Right cardiac atrium (tissue), 5 donors: ENCODE measurements at regions not wholly inside any gene's neighbourhood (a gene's known extent, or its start where the extent isn't known, plus 50 kb on each side); places are given as distances from the start of the nearest gene placed in this dataset.

ENCODE experiments used
- ATAC-seq, 2 donors: fragments of 200-7000 bp; cut with Tn5 transposase; one replicate each; pipeline versions ENCODE4 v1.8.0 to v1.9.1; 2020; ENCODE audit warnings: moderate library complexity in 2 of 2, mild to moderate bottlenecking in 1 of 2
- DNase-seq, 3 donors: peaks; one replicate each; pipeline ENCODE4 v3.0.0-alpha.2; 2020
- H3K27ac ChIP-seq: one replicate; pipeline ENCODE4 v1.5.1; 2013; ENCODE audit warnings: mild to moderate bottlenecking, low read length, control low read depth, moderate library complexity
- H3K27me3 ChIP-seq: one replicate; pipeline ENCODE4 v1.6.1; 2013; ENCODE audit not compliant: control insufficient read depth, insufficient read depth
- H3K4me1 ChIP-seq: one replicate; pipeline ENCODE4 v1.6.1; 2013; ENCODE audit warnings: low read length; ENCODE audit not compliant: control insufficient read depth, insufficient read depth
- H3K4me3 ChIP-seq: one replicate; pipeline ENCODE4 v1.5.1; 2013; ENCODE audit warnings: low read length, control low read depth
- H3K9me3 ChIP-seq: one replicate; pipeline ENCODE4 v1.6.1; 2013; ENCODE audit warnings: low read length; ENCODE audit not compliant: control insufficient read depth
- WGBS: extraction: QIAGEN DNeasy Blood & Tissue Kit; methylation state at CpG from one replicate; pipeline ENCODE4 v1.1.7; 2013; 5-methylcytosine and 5-hydroxymethylcytosine counted together
- intact Hi-C, 4 donors: fragments of 100-400 bp; cut with DNase I; formaldehyde crosslinking; loops; one replicate each; pipeline versions ENCODE4 v1.11.0 to v1.14.0; 2022 to 2023
- donor health status: healthy with polysubstance abuse.
- donor health status: DM: no; HTN: yes; CAD: no.
- donor health status: DM: no; HTN: no; CAD: no.
- donor health status: DM: no; HTN: yes; CAD: no; lungs with severe emphysema.
- donor health status: DM: yes; HTN: yes; CAD: no.

GRCh38 chr7:50953303-50953702 lies 170.6 kb upstream of the GRB10 start:
- WGBS = 57% methylated on average over 6 of the region's 6 CpGs
- ATAC-seq (peak; percentile 71 to 73), DNase-seq (peak in 2 of 3 donors; percentile 43 to 57)
- Histone ChIP-seq H3K9me3 (no peaks in the 10 kb centered on the region), H3K4me3 (no peak overlapping the region), H3K27me3 (no peaks in the 10 kb centered on the region), H3K4me1 (peaks cover 6% of the 10 kb centered on the region), H3K27ac (peak overlapping the region; percentile 12)
- intact Hi-C loops = no loop called here

- no peaks in the 10 kb centered on the region for H3K27me3 ChIP-seq
- no peaks in the 10 kb centered on the region for H3K9me3 ChIP-seq
- H3K4me3 ChIP-seq = no peak overlapping the region
- intact Hi-C loops = no loop called here
- H3K27ac ChIP-seq = no peak overlapping the region
- DNase-seq (no peak), ATAC-seq (peak in 1 of 2 donors; percentile 36)
- WGBS = 64% methylated on average over 3 of the region's 3 CpGs
- H3K4me1 ChIP-seq = peaks cover 6% of the 10 kb centered on the region
Observed at GRCh38 chr7:50952544-50952943, 169.8 kb upstream of the GRB10 start.

GRCh38 chr7:50952120-50952519 lies 169.4 kb upstream of the GRB10 start:
- Histone ChIP-seq H3K4me1 (peaks cover 6% of the 10 kb centered on the region), H3K4me3 (no peak overlapping the region), H3K27me3 (no peaks in the 10 kb centered on the region), H3K9me3 (no peaks in the 10 kb centered on the region), H3K27ac (no peak overlapping the region)
- no peak for ATAC-seq
- WGBS = 69% methylated on average over 1 of the region's 1 CpG
- DNase-seq = no peak
- intact Hi-C loops = no loop called here

GRCh38 chr7:50943482-50943881 lies 160.8 kb upstream of the GRB10 start:
- WGBS = 94% methylated on average over 2 of the region's 2 CpGs

GRCh38 chr7:50941525-50941924 lies 158.8 kb upstream of the GRB10 start:
- intact Hi-C loops = no loop called here

More at GRCh38 chr7:50943482-50943881, 160.8 kb upstream of the GRB10 start:
- Histone ChIP-seq H3K4me1 (no peaks in the 10 kb centered on the region), H3K4me3 (no peak overlapping the region), H3K27me3 (no peaks in the 10 kb centered on the region), H3K27ac (no peak overlapping the region), H3K9me3 (no peaks in the 10 kb centered on the region)
- DNase-seq = no peak
- no peak for ATAC-seq
- intact Hi-C loops = no loop called here

GRCh38 chr7:50940621-50941020 lies 157.9 kb upstream of the GRB10 start:
- no peak overlapping the region for H3K27ac ChIP-seq
- ATAC-seq = no peak
- no peaks in the 10 kb centered on the region for H3K4me1 ChIP-seq
- 44% methylated on average over 6 of the region's 6 CpGs for WGBS
- H3K27me3 ChIP-seq = no peaks in the 10 kb centered on the region
- H3K9me3 ChIP-seq = no peaks in the 10 kb centered on the region
- intact Hi-C loops = no loop called here
- DNase-seq = no peak
- no peak overlapping the region for H3K4me3 ChIP-seq

More at GRCh38 chr7:50941525-50941924, 158.8 kb upstream of the GRB10 start:
- DNase-seq (no peak), ATAC-seq (no peak)
- Histone ChIP-seq H3K27ac (no peak overlapping the region), H3K4me3 (no peak overlapping the region), H3K4me1 (no peaks in the 10 kb centered on the region), H3K9me3 (no peaks in the 10 kb centered on the region), H3K27me3 (no peaks in the 10 kb centered on the region)
- WGBS = 82% methylated on average over 4 of the region's 4 CpGs

GRCh38 chr7:50939021-50939420 lies 156.3 kb upstream of the GRB10 start:
- intact Hi-C loops = no loop called here
- no peak for ATAC-seq
- no peak overlapping the region for H3K27ac ChIP-seq
- no peak overlapping the region for H3K4me3 ChIP-seq
- WGBS = 63% methylated on average over 4 of the region's 4 CpGs
- H3K27me3 ChIP-seq = no peaks in the 10 kb centered on the region
- H3K9me3 ChIP-seq = no peaks in the 10 kb centered on the region
- DNase-seq = no peak
- H3K4me1 ChIP-seq = no peaks in the 10 kb centered on the region

- ATAC-seq = no peak
- Histone ChIP-seq H3K4me3 (no peak overlapping the region), H3K27ac (no peak overlapping the region), H3K27me3 (no peaks in the 10 kb centered on the region), H3K9me3 (no peaks in the 10 kb centered on the region), H3K4me1 (no peaks in the 10 kb centered on the region)
- intact Hi-C loops = no loop called here
- WGBS = 53% methylated on average over 2 of the region's 2 CpGs
- DNase-seq = no peak
Observed at GRCh38 chr7:50937727-50938126, 155.0 kb upstream of the GRB10 start.

GRCh38 chr7:50926049-50926448 lies 143.4 kb upstream of the GRB10 start:
- 77% methylated on average over 1 of the region's 1 CpG for WGBS
- DNase-seq = no peak
- Histone ChIP-seq H3K9me3 (no peaks in the 10 kb centered on the region), H3K27me3 (no peaks in the 10 kb centered on the region), H3K4me3 (no peak overlapping the region), H3K4me1 (no peaks in the 10 kb centered on the region), H3K27ac (no peak overlapping the region)
- ATAC-seq = no peak
- intact Hi-C loops = no loop called here

- Histone ChIP-seq H3K4me1 (no peaks in the 10 kb centered on the region), H3K27ac (no peak overlapping the region), H3K4me3 (no peak overlapping the region), H3K27me3 (no peaks in the 10 kb centered on the region), H3K9me3 (no peaks in the 10 kb centered on the region)
- DNase-seq (no peak), ATAC-seq (no peak)
- 66% methylated on average over 4 of the region's 4 CpGs for WGBS
- intact Hi-C loops = no loop called here
Observed at GRCh38 chr7:50923476-50923875, 140.8 kb upstream of the GRB10 start.

- no peak overlapping the region for H3K4me3 ChIP-seq
- H3K9me3 ChIP-seq = no peaks in the 10 kb centered on the region
- 69% methylated on average over 4 of the region's 4 CpGs for WGBS
- H3K27ac ChIP-seq = no peak overlapping the region
- H3K4me1 ChIP-seq = no peaks in the 10 kb centered on the region
- no peaks in the 10 kb centered on the region for H3K27me3 ChIP-seq
- DNase-seq (no peak), ATAC-seq (no peak)
- intact Hi-C loops = no loop called here
Observed at GRCh38 chr7:50921114-50921813, 138.6 kb upstream of the GRB10 start.
